ENCODE measurements at regions not wholly inside any gene's neighbourhood (a gene's known extent, or its start where the extent isn't known, plus 50 kb on each side); places are given as distances from the start of the nearest gene placed in this dataset.

DNA sequence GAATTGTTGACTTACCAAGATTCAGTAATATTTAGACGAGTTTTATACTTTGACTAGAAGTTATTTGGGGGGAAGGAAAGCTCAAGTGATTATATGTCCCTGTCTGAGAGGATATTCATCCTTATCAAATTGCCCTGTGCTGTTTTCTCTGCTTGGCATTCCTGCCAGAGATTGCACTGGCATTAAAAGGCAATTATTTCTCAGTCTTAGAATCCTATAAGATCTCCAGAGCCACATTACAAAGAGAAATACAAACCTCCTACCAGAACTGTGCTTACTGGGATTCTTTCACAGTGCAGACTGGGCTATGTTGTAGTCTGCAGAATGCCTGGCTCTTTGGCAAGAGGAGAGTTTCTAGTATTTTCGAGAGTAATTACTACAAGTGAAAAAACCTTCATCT, 342.4 kb downstream of the HGF start:
- TF ChIP-seq, protein P1, sequence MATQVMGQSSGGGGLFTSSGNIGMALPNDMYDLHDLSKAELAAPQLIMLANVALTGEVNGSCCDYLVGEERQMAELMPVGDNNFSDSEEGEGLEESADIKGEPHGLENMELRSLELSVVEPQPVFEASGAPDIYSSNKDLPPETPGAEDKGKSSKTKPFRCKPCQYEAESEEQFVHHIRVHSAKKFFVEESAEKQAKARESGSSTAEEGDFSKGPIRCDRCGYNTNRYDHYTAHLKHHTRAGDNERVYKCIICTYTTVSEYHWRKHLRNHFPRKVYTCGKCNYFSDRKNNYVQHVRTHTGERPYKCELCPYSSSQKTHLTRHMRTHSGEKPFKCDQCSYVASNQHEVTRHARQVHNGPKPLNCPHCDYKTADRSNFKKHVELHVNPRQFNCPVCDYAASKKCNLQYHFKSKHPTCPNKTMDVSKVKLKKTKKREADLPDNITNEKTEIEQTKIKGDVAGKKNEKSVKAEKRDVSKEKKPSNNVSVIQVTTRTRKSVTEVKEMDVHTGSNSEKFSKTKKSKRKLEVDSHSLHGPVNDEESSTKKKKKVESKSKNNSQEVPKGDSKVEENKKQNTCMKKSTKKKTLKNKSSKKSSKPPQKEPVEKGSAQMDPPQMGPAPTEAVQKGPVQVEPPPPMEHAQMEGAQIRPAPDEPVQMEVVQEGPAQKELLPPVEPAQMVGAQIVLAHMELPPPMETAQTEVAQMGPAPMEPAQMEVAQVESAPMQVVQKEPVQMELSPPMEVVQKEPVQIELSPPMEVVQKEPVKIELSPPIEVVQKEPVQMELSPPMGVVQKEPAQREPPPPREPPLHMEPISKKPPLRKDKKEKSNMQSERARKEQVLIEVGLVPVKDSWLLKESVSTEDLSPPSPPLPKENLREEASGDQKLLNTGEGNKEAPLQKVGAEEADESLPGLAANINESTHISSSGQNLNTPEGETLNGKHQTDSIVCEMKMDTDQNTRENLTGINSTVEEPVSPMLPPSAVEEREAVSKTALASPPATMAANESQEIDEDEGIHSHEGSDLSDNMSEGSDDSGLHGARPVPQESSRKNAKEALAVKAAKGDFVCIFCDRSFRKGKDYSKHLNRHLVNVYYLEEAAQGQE (IDR thresholded peaks at IDR 0.05; ENCODE audit: insufficient read depth in 1 of 2, low read depth in 2 of 2, low read length in 2 of 2) = no peak
- TF ChIP-seq SIN3A (IDR thresholded peaks at IDR 0.05; ENCODE audit: borderline replicate concordance, insufficient read depth, low read length) = no peak
- TF ChIP-seq POLR2AphosphoS5 (IDR thresholded peaks at IDR 0.05; ENCODE audit: low read depth, low read length) = no peak
- no peak for TF ChIP-seq FOXP2 (optimal IDR thresholded peaks at IDR 0.05; ENCODE audit: borderline replicate concordance, extremely low read depth, extremely low read length, insufficient read depth)
- no peak for TF ChIP-seq TAF1 (IDR thresholded peaks at IDR 0.05; ENCODE audit: borderline replicate concordance, insufficient read depth, low read length)

GRCh38 chr7:81420526-81421226, 349.2 kb downstream of the HGF start:
- TF ChIP-seq SIN3A (IDR thresholded peaks at IDR 0.05; ENCODE audit: borderline replicate concordance, insufficient read depth, low read length) = no peak

- no peak for TF ChIP-seq FOXP2 (optimal IDR thresholded peaks at IDR 0.05; ENCODE audit: borderline replicate concordance, extremely low read depth, extremely low read length, insufficient read depth)
- TF ChIP-seq, protein P1 (IDR thresholded peaks at IDR 0.05; ENCODE audit: insufficient read depth in 1 of 2, low read depth in 2 of 2, low read length in 2 of 2) = no peak
- TF ChIP-seq TAF1 (IDR thresholded peaks at IDR 0.05; ENCODE audit: borderline replicate concordance, insufficient read depth, low read length) = no peak
- no peak for TF ChIP-seq SIN3A (IDR thresholded peaks at IDR 0.05; ENCODE audit: borderline replicate concordance, insufficient read depth, low read length)
- no peak for TF ChIP-seq POLR2AphosphoS5 (IDR thresholded peaks at IDR 0.05; ENCODE audit: low read depth, low read length)
Measured at GRCh38 chr7:81419731-81420130, 350.1 kb downstream of the HGF start.

DNA sequence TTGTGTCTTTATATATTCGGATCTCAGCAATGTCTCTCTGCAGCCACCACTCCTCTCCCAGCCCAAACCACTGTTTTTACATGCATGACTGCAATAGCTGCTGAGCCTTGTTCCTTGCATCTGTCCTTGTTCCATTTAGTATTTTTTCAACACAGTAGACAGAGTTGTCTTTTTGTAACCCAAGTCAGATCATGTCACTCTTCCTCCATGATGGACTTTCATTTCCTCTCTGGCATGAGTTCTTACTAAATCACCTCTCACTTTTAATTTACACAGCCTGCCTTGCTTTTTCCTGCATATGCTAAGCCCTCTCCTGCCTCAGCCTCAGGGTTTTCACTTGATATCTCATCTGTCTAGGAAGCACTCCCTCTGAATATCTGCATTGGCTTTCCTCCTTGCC, 353.2 kb downstream of the HGF start:
- TF ChIP-seq POLR2AphosphoS5 (IDR thresholded peaks at IDR 0.05; ENCODE audit: low read depth, low read length) = no peak
- no peak for TF ChIP-seq SIN3A (IDR thresholded peaks at IDR 0.05; ENCODE audit: borderline replicate concordance, insufficient read depth, low read length)
- TF ChIP-seq, protein P1 (IDR thresholded peaks at IDR 0.05; ENCODE audit: insufficient read depth in 1 of 2, low read depth in 2 of 2, low read length in 2 of 2) = no peak
- no peak for TF ChIP-seq FOXP2 (optimal IDR thresholded peaks at IDR 0.05; ENCODE audit: borderline replicate concordance, extremely low read depth, extremely low read length, insufficient read depth)
- no peak for TF ChIP-seq TAF1 (IDR thresholded peaks at IDR 0.05; ENCODE audit: borderline replicate concordance, insufficient read depth, low read length)

GRCh38 chr7:81415181-81415580, 354.7 kb downstream of the HGF start:
- TF ChIP-seq TAF1 (IDR thresholded peaks at IDR 0.05; ENCODE audit: borderline replicate concordance, insufficient read depth, low read length) (no peak), FOXP2 (optimal IDR thresholded peaks at IDR 0.05; ENCODE audit: borderline replicate concordance, extremely low read depth, extremely low read length, insufficient read depth) (no peak), SIN3A (IDR thresholded peaks at IDR 0.05; ENCODE audit: borderline replicate concordance, insufficient read depth, low read length) (no peak), POLR2AphosphoS5 (IDR thresholded peaks at IDR 0.05; ENCODE audit: low read depth, low read length) (no peak)
- TF ChIP-seq, protein P1 (IDR thresholded peaks at IDR 0.05; ENCODE audit: insufficient read depth in 1 of 2, low read depth in 2 of 2, low read length in 2 of 2) = no peak

All from PFSK-1 (cell line).